Body of pancreas (tissue), 4 donors: ENCODE measurements at regions not wholly inside any gene's neighbourhood (a gene's known extent, or its start where the extent isn't known, plus 50 kb on each side); places are given as distances from the start of the nearest gene placed in this dataset.

Experiments
- CTCF ChIP-seq, 7 experiments: fragments of 450-650 bp in 4 of 7; fragments of 200-600 bp in 3 of 7; sonication (generic) in 3 of 7; IDR thresholded peaks; one replicate each; pipeline ENCODE4 v1.5.1; 2016 to 2019; ENCODE audit warnings: antibody characterized with exemption in 7 of 7
- POLR2A ChIP-seq, 3 donors: fragments of 450-650 bp; IDR thresholded peaks; one replicate each; pipeline ENCODE4 v1.6.1; 2016; ENCODE audit warnings: antibody characterized with exemption in 3 of 3, mild to moderate bottlenecking in 2 of 3

GRCh38 chr5:156188016-156188415 lies 138.9 kb upstream of the SGCD start:
- TF ChIP-seq CTCF (IDR thresholded peaks at IDR 0.05) = no peak
- TF ChIP-seq POLR2A (IDR thresholded peaks at IDR 0.05) = no peak
